CD4-positive, alpha-beta memory T cell (primary cell): ENCODE measurements at regions not wholly inside any gene's neighbourhood (a gene's known extent, or its start where the extent isn't known, plus 50 kb on each side); places are given as distances from the start of the nearest gene placed in this dataset.

Source experiments
- CTCF ChIA-PET: fragments of 350-600 bp; sonication (Branson Sonifier 250); formaldehyde crosslinking; loops from one replicate; lab custom pipeline; 2021; ENCODE audit warnings: inconsistent platforms; ENCODE audit not compliant: partially characterized antibody; lab: Charles Lee
- POLR2A ChIA-PET: fragments of 350-600 bp; sonication (Branson Sonifier 250); formaldehyde crosslinking; loops from one replicate; lab custom pipeline; 2021; ENCODE audit not compliant: partially characterized antibody; lab: Charles Lee
- DNase-seq, 5 donors: peaks; one replicate each; pipeline versions ENCODE4 v3.0.0 to v3.0.0-alpha.2; 2020 to 2022; ENCODE audit warnings: mixed read lengths in 1 of 5
- H3K27ac ChIP-seq: one replicate; pipeline ENCODE4 v1.7.0; 2013; ENCODE audit warnings: low read depth, low read length
- H3K27me3 ChIP-seq: 2 replicates; pipeline ENCODE4 v1.7.0; 2013; ENCODE audit warnings: mild to moderate bottlenecking, low read length, moderate library complexity; ENCODE audit not compliant: insufficient read depth
- H3K36me3 ChIP-seq: 2 replicates; pipeline ENCODE4 v1.7.0; 2013; ENCODE audit warnings: mild to moderate bottlenecking, low read length, moderate library complexity; ENCODE audit not compliant: insufficient read depth
- H3K4me1 ChIP-seq: 2 replicates; pipeline ENCODE4 v1.7.0; 2013; ENCODE audit warnings: mild to moderate bottlenecking, low read length, moderate library complexity; ENCODE audit not compliant: insufficient read depth
- H3K4me3 ChIP-seq, 2 donors: one replicate each; pipeline ENCODE4 v1.7.0; 2013; ENCODE audit warnings: low read length in 2 of 2, mild to moderate bottlenecking in 1 of 2
- H3K9me3 ChIP-seq, 2 donors: one replicate each; pipeline ENCODE4 v1.7.0; 2013; ENCODE audit warnings: low read length in 2 of 2, control low read depth in 1 of 2; ENCODE audit not compliant: control insufficient read depth in 1 of 2
- H3K27ac Mint-ChIP-seq, 7 donors: one replicate each; pipeline ENCODE4 v1.8.0; 2020 to 2021; ENCODE audit warnings: mixed read lengths in 7 of 7, mild to moderate bottlenecking in 6 of 7, inconsistent platforms in 3 of 7, moderate library complexity in 3 of 7
- H3K27me3 Mint-ChIP-seq, 2 donors: one replicate each; pipeline ENCODE4 v1.8.0; 2020 to 2021; ENCODE audit warnings: mixed read lengths in 2 of 2
- H3K36me3 Mint-ChIP-seq, 2 donors: one replicate each; pipeline ENCODE4 v1.8.0; 2020 to 2021; ENCODE audit warnings: mixed read lengths in 2 of 2, inconsistent platforms in 1 of 2, mild to moderate bottlenecking in 1 of 2
- H3K4me1 Mint-ChIP-seq, 4 donors: one replicate each; pipeline ENCODE4 v1.8.0; 2020 to 2021; ENCODE audit warnings: mixed read lengths in 4 of 4, mild to moderate bottlenecking in 1 of 4
- H3K4me3 Mint-ChIP-seq, 8 donors: one replicate each; pipeline ENCODE4 v1.8.0; 2020 to 2021; ENCODE audit warnings: mixed read lengths in 8 of 8, mild to moderate bottlenecking in 7 of 8, moderate library complexity in 6 of 8, inconsistent platforms in 3 of 8
- H3K9me3 Mint-ChIP-seq, 8 donors: one replicate each; pipeline ENCODE4 v1.8.0; 2020 to 2021; ENCODE audit warnings: mixed read lengths in 8 of 8, mild to moderate bottlenecking in 5 of 8, inconsistent platforms in 3 of 8, moderate library complexity in 1 of 8
- intact Hi-C: fragments of 100-400 bp; cut with micrococcal nuclease; formaldehyde crosslinking; loops from one replicate; pipeline ENCODE4 v1.15.1; 2023

- CTCF ChIA-PET, result no interaction called here
- no peaks in the 10 kb centered on the region for H3K36me3 ChIP-seq
- intact Hi-C loops, result no loop called here
Measured at GRCh38 chr2:193774166-193774565, 1579.4 kb upstream of the TMEFF2 start.

GRCh38 chr2:193751299-193751698, 1556.6 kb upstream of the TMEFF2 start:
- Mint-ChIP-seq H3K27ac (no peak overlapping the region), H3K9me3 (peaks cover 0 to 6% (median 0%) of the 10 kb centered on the region in 8 donors)

More at GRCh38 chr2:193774166-193774565, 1579.4 kb upstream of the TMEFF2 start:
- POLR2A ChIA-PET, result no interaction called here
- H3K9me3 ChIP-seq, result no peaks in the 10 kb centered on the region
- H3K27ac ChIP-seq, result no peak overlapping the region
- no peaks in the 10 kb centered on the region for H3K4me1 Mint-ChIP-seq
- H3K9me3 Mint-ChIP-seq, result no peaks in the 10 kb centered on the region
- no peaks in the 10 kb centered on the region for H3K27me3 ChIP-seq
- H3K4me3 ChIP-seq, result no peak overlapping the region
- H3K27me3 Mint-ChIP-seq, result no peaks in the 10 kb centered on the region
- no peaks in the 10 kb centered on the region for H3K4me1 ChIP-seq
- no peaks in the 10 kb centered on the region for H3K36me3 Mint-ChIP-seq
- H3K4me3 Mint-ChIP-seq, result no peak overlapping the region
- H3K27ac Mint-ChIP-seq, result no peak overlapping the region
- no peak for DNase-seq

DNA sequence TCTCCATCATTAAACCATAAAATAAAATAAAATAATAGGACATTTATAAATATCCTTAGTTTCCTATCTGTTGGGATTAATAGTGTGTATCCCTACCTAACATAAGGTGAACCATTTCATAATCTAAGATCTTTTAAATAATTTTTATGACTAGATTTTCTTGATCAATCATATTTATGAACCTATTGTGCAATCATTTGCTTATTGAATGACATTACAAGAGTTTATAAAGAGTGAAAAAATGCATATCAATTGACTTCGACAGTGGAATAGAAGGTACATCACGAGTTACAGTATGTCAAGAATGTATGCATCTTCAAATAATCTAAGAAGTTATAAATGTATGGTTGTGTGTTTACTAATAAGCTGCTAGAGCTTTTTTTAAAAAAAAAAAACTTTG, 1554.8 kb upstream of the TMEFF2 start:
- H3K4me3 ChIP-seq, result no peak overlapping the region
- intact Hi-C loops, result no loop called here

More at GRCh38 chr2:193751299-193751698, 1556.6 kb upstream of the TMEFF2 start:
- Histone ChIP-seq H3K9me3 (no peaks in the 10 kb centered on the region), H3K36me3 (no peaks in the 10 kb centered on the region), H3K4me1 (no peaks in the 10 kb centered on the region), H3K27ac (no peak overlapping the region), H3K27me3 (no peaks in the 10 kb centered on the region), H3K4me3 (no peak overlapping the region)
- Mint-ChIP-seq H3K4me3 (no peak overlapping the region), H3K27me3 (no peaks in the 10 kb centered on the region), H3K36me3 (no peaks in the 10 kb centered on the region), H3K4me1 (no peaks in the 10 kb centered on the region)
- intact Hi-C loops, result no loop called here
- ChIA-PET CTCF (no interaction called here), POLR2A (no interaction called here)
- DNase-seq, result no peak

DNA sequence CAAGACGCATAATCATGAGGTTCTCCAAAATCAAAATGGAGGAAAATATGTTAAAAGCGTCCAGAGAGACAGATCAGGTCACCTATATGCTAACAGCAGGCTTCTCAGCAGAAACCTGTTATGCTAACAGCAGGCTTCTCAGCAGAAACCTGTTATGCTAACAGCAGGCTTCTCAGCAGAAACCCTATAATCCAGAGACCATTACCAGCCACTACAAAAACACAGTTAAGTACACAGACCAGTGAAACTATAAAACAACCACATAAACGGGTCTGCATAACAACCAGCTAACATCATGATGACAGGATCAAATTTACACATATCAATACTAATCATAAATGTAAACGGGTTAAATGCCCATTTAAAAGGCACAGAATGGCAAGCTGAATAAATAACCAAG, 1548.4 kb upstream of the TMEFF2 start:
- H3K4me3 Mint-ChIP-seq, result no peak overlapping the region
- CTCF ChIA-PET, result no interaction called here
- Histone ChIP-seq H3K9me3 (no peaks in the 10 kb centered on the region), H3K27me3 (no peaks in the 10 kb centered on the region), H3K4me1 (no peaks in the 10 kb centered on the region), H3K36me3 (no peaks in the 10 kb centered on the region), H3K4me3 (no peak overlapping the region), H3K27ac (no peak overlapping the region)
- DNase-seq, result no peak
- H3K36me3 Mint-ChIP-seq, result no peaks in the 10 kb centered on the region
- H3K9me3 Mint-ChIP-seq, result peaks cover 0 to 10% (median 4%) of the 10 kb centered on the region in 8 donors
- POLR2A ChIA-PET, result no interaction called here
- no peaks in the 10 kb centered on the region for H3K27me3 Mint-ChIP-seq
- no peaks in the 10 kb centered on the region for H3K4me1 Mint-ChIP-seq
- intact Hi-C loops, result no loop called here
- no peak overlapping the region for H3K27ac Mint-ChIP-seq

More for the DNA sequence above, 1554.8 kb upstream of the TMEFF2 start:
- Mint-ChIP-seq H3K27me3 (no peaks in the 10 kb centered on the region), H3K9me3 (peaks cover 0 to 6% (median 0%) of the 10 kb centered on the region in 8 donors), H3K4me3 (no peak overlapping the region), H3K4me1 (no peaks in the 10 kb centered on the region), H3K36me3 (no peaks in the 10 kb centered on the region), H3K27ac (no peak overlapping the region)
- POLR2A ChIA-PET, result no interaction called here
- no peak for DNase-seq
- H3K9me3 ChIP-seq, result no peaks in the 10 kb centered on the region
- CTCF ChIA-PET, result no interaction called here
- no peaks in the 10 kb centered on the region for H3K36me3 ChIP-seq
- no peaks in the 10 kb centered on the region for H3K27me3 ChIP-seq
- no peak overlapping the region for H3K27ac ChIP-seq
- no peaks in the 10 kb centered on the region for H3K4me1 ChIP-seq

GRCh38 chr2:193738892-193739291, 1544.2 kb upstream of the TMEFF2 start:
- H3K36me3 Mint-ChIP-seq, result no peaks in the 10 kb centered on the region
- ChIA-PET POLR2A (no interaction called here), CTCF (no interaction called here)
- no peaks in the 10 kb centered on the region for H3K27me3 Mint-ChIP-seq
- DNase-seq, result no peak
- H3K4me1 ChIP-seq, result no peaks in the 10 kb centered on the region
- H3K4me3 ChIP-seq, result no peak overlapping the region
- peaks cover 0 to 6% (median 2%) of the 10 kb centered on the region in 8 donors for H3K9me3 Mint-ChIP-seq
- no peak overlapping the region for H3K4me3 Mint-ChIP-seq
- intact Hi-C loops, result no loop called here
- no peaks in the 10 kb centered on the region for H3K4me1 Mint-ChIP-seq
- no peaks in the 10 kb centered on the region for H3K27me3 ChIP-seq
- H3K9me3 ChIP-seq, result no peaks in the 10 kb centered on the region
- no peak overlapping the region for H3K27ac Mint-ChIP-seq
- no peak overlapping the region for H3K27ac ChIP-seq
- no peaks in the 10 kb centered on the region for H3K36me3 ChIP-seq

DNA sequence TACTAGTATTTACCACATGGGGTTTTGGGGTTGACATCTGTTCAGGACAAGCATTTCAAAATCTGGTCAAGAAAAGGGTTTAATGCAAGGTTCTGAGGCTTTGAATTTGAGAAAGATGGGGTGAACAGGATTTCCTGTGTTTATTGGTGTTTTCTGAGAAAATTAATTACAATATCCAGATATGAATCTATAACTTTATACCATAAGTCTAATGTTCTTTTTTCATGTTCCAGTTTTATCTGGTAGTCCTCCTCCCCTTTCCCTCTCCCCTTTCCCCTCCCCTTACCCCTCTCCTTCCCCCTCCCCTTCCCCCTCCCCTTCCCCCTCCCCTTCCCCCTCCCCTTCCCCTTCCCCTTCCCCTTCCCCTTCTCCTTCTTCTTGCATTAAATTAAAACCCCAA, 1518.2 kb upstream of the TMEFF2 start:
- no peaks in the 10 kb centered on the region for H3K27me3 Mint-ChIP-seq
- ChIA-PET POLR2A (no interaction called here), CTCF (no interaction called here)
- H3K4me3 ChIP-seq, result no peak overlapping the region
- no peak for DNase-seq
- no peaks in the 10 kb centered on the region for H3K27me3 ChIP-seq
- no peaks in the 10 kb centered on the region for H3K4me1 ChIP-seq
- intact Hi-C loops, result no loop called here
- H3K4me3 Mint-ChIP-seq, result no peak overlapping the region
- no peak overlapping the region for H3K27ac ChIP-seq
- H3K27ac Mint-ChIP-seq, result no peak overlapping the region
- H3K4me1 Mint-ChIP-seq, result no peaks in the 10 kb centered on the region
- peaks cover 0 to 14% (median 3%) of the 10 kb centered on the region in 8 donors for H3K9me3 Mint-ChIP-seq
- no peaks in the 10 kb centered on the region for H3K36me3 Mint-ChIP-seq
- no peaks in the 10 kb centered on the region for H3K9me3 ChIP-seq
- H3K36me3 ChIP-seq, result no peaks in the 10 kb centered on the region

GRCh38 chr2:193703411-193703810, 1508.7 kb upstream of the TMEFF2 start:
- intact Hi-C loops, result no loop called here
- Mint-ChIP-seq H3K27ac (no peak overlapping the region), H3K36me3 (no peaks in the 10 kb centered on the region)

GRCh38 chr2:193701484-193701883, 1506.8 kb upstream of the TMEFF2 start:
- Histone ChIP-seq H3K4me3 (no peak overlapping the region), H3K9me3 (no peaks in the 10 kb centered on the region), H3K27me3 (no peaks in the 10 kb centered on the region), H3K4me1 (no peaks in the 10 kb centered on the region), H3K36me3 (no peaks in the 10 kb centered on the region), H3K27ac (no peak overlapping the region)
- Mint-ChIP-seq H3K27ac (no peak overlapping the region), H3K4me3 (no peak overlapping the region), H3K4me1 (no peaks in the 10 kb centered on the region), H3K27me3 (no peaks in the 10 kb centered on the region), H3K9me3 (peaks cover 0 to 3% (median 0%) of the 10 kb centered on the region in 8 donors), H3K36me3 (no peaks in the 10 kb centered on the region)
- CTCF ChIA-PET, result no interaction called here
- DNase-seq, result no peak
- intact Hi-C loops, result no loop called here
- POLR2A ChIA-PET, result no interaction called here

More at GRCh38 chr2:193703411-193703810, 1508.7 kb upstream of the TMEFF2 start:
- no peaks in the 10 kb centered on the region for H3K27me3 ChIP-seq
- no peak overlapping the region for H3K4me3 ChIP-seq
- CTCF ChIA-PET, result no interaction called here
- DNase-seq, result no peak
- no peaks in the 10 kb centered on the region for H3K36me3 ChIP-seq
- POLR2A ChIA-PET, result no interaction called here
- H3K27me3 Mint-ChIP-seq, result no peaks in the 10 kb centered on the region
- no peaks in the 10 kb centered on the region for H3K4me1 Mint-ChIP-seq
- H3K4me3 Mint-ChIP-seq, result no peak overlapping the region
- H3K4me1 ChIP-seq, result no peaks in the 10 kb centered on the region
- peaks cover 0 to 3% (median 0%) of the 10 kb centered on the region in 8 donors for H3K9me3 Mint-ChIP-seq
- H3K9me3 ChIP-seq, result no peaks in the 10 kb centered on the region
- no peak overlapping the region for H3K27ac ChIP-seq
